ENCODE measurements at regions not wholly inside any gene's neighbourhood (a gene's known extent, or its start where the extent isn't known, plus 50 kb on each side); places are given as distances from the start of the nearest gene placed in this dataset.

DNA sequence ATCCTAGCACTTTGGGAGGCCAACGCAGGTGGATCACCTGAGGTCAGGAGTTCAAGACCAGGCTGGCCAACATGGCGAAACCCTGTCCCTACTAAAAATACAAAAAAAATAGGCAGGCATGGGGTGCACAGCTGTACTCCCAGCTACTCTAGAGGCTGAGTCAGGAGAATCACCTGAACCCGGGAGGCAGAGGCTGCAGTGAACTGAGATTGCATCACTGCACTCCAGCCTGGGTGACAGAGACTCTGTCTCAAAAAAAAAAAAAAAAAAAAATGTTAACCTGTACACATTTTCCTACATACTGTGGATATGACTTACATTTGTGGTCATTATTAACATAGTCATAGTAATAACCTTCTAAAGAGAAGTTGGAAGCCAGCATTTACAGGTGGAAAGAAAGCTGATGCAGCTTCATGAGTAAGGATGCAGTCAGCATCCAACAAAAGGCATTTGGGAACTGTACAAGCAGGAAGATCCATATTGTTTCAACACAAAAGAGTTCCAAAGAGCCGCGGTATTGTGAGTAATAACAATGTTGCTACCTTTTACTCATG is 186.2 kb downstream of the GPX5 start:
- H3K4me1 ChIP-seq (ENCODE audit: control insufficient read depth in 2 of 2, insufficient read depth in 2 of 2, low read length in 1 of 2), result no peaks in the 10 kb centered on the region
- H3K4me3 ChIP-seq (ENCODE audit: low read depth in 1 of 2, low read length in 2 of 2), result no peak overlapping the region
- peaks cover 3 to 8% of the 10 kb centered on the region in 2 donors for H3K9me3 ChIP-seq (ENCODE audit: control insufficient read depth in 2 of 2, insufficient read depth in 1 of 2, low read depth in 1 of 2, low read length in 1 of 2)
- no peak overlapping the region for H3K27ac ChIP-seq (ENCODE audit: low read depth in 2 of 2, low read length in 1 of 2)
- WGBS, 2 donors, result 58 to 63% methylated on average over 5 of the region's 5 CpGs
- no peaks in the 10 kb centered on the region for H3K36me3 ChIP-seq (ENCODE audit: control insufficient read depth in 2 of 2, insufficient read depth in 2 of 2, low read length in 1 of 2)
- peaks cover 2 to 4% of the 10 kb centered on the region in 2 donors for H3K27me3 ChIP-seq (ENCODE audit: control insufficient read depth in 1 of 2, insufficient read depth in 2 of 2, low read length in 2 of 2)

DNA sequence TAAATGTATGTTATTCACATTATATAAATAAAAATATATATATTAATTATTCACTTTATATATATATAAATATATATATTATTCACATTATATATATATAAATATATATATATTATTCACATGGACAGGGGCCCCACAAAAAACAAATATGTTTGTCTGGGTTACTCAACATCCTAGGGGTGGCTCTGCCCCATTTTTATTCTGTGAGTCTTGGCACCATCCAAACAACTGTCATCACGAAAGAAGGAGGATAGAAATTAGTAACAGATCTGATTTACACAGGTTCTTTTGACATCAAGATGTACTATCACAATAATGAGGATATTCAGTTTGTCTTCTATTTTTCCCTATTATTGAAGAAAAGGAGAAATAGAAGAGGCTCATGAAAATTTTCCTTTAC is 187.3 kb downstream of the GPX5 start:
- Histone ChIP-seq H3K36me3 (ENCODE audit: control insufficient read depth in 2 of 2, insufficient read depth in 2 of 2, low read length in 1 of 2) (no peaks in the 10 kb centered on the region), H3K27ac (ENCODE audit: low read depth in 2 of 2, low read length in 1 of 2) (no peak overlapping the region), H3K4me3 (ENCODE audit: low read depth in 1 of 2, low read length in 2 of 2) (no peak overlapping the region), H3K27me3 (ENCODE audit: control insufficient read depth in 1 of 2, insufficient read depth in 2 of 2, low read length in 2 of 2) (peaks cover 0 to 4% of the 10 kb centered on the region in 2 donors), H3K9me3 (ENCODE audit: control insufficient read depth in 2 of 2, insufficient read depth in 1 of 2, low read depth in 1 of 2, low read length in 1 of 2) (peaks cover 3 to 4% of the 10 kb centered on the region in 2 donors), H3K4me1 (ENCODE audit: control insufficient read depth in 2 of 2, insufficient read depth in 2 of 2, low read length in 1 of 2) (no peaks in the 10 kb centered on the region)
- WGBS, 2 donors, result 76 to 82% methylated on average over 1 of the region's 1 CpG

DNA sequence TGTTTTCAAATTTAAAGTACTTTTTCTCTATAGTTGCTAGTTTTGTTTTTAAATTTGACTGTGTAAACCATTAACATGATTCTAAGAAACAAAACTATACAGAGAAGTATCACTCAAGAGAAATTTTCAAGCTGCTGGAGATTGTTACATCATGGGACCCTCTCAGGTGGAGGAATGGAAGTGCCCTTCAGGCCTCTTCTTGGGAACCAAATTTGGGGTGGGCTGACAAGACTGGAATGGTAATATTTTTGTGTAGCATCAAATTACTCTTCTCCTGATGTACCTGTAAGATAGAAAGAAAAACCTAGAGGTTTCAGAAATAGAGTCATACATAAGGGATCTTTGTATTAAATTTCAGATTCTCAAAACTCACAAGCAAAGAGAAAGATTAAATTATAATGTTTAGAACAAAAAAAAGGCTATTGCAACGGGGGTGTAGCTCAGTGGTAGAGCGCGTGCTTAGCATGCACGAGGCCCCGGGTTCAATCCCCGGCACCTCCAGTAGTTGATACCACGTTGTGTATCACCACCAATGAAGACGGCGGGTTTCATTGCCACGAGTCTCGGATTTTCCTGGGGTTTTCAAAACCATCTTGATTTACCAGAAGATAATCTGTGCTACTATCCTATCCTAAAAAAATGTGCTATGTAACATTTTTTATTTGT is 193.7 kb downstream of the GPX5 start:
- Histone ChIP-seq H3K4me3 (ENCODE audit: low read depth in 1 of 2, low read length in 2 of 2) (no peak overlapping the region), H3K4me1 (ENCODE audit: control insufficient read depth in 2 of 2, insufficient read depth in 2 of 2, low read length in 1 of 2) (no peaks in the 10 kb centered on the region), H3K9me3 (ENCODE audit: control insufficient read depth in 2 of 2, insufficient read depth in 1 of 2, low read depth in 1 of 2, low read length in 1 of 2) (no peaks in the 10 kb centered on the region), H3K27ac (ENCODE audit: low read depth in 2 of 2, low read length in 1 of 2) (no peak overlapping the region), H3K27me3 (ENCODE audit: control insufficient read depth in 1 of 2, insufficient read depth in 2 of 2, low read length in 2 of 2) (peaks cover 2 to 3% of the 10 kb centered on the region in 2 donors), H3K36me3 (ENCODE audit: control insufficient read depth in 2 of 2, insufficient read depth in 2 of 2, low read length in 1 of 2) (no peaks in the 10 kb centered on the region)
- WGBS, 2 donors, result 15 to 19% methylated on average over 11 of the region's 11 CpGs

DNA sequence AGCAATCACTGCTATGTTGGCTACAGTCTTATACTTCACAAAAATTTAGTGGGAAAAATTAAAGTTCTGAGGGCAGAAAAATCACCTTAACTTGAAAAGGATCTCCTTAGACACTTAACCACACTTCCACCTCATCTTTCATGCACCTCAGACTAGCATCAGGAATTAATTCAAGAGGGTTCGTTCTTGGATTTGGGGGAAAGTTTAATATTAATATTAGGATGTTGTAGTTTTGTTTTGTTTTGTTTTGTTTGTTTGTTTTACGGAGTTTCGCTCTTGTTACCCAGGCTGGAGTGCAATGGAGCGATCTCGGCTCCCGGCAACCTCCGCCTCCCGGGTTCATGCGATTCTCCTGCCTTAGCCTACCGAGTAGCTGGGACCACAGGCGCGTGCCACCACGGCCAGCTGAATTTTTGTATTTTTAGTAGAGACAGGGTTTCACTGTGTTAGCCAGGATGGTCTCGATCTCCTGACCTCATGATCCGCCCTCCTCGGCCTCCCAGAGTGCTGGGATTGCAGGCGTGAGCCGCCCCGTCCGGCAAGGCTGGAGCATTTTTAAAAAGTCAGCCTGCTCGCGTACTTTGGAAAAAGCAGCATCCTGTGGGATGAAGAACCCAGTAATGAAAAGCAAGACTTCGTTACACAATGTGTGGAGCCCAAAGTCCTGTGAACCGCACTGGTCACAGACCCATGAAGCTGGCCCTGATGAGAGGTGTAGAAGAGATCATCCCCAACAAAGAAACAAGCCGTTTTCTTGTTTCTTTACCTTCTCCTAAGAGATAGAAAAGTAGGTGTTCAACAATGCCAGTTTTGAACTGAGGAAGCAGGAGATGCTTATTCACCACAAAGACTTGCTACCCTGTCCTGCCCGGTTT is 194.9 kb downstream of the GPX5 start:
- WGBS, 2 donors, result 57 to 75% methylated on average over 26 of the region's 26 CpGs
- peaks cover 2 to 3% of the 10 kb centered on the region in 2 donors for H3K27me3 ChIP-seq (ENCODE audit: control insufficient read depth in 1 of 2, insufficient read depth in 2 of 2, low read length in 2 of 2)
- no peaks in the 10 kb centered on the region for H3K36me3 ChIP-seq (ENCODE audit: control insufficient read depth in 2 of 2, insufficient read depth in 2 of 2, low read length in 1 of 2)
- no peak overlapping the region for H3K4me3 ChIP-seq (ENCODE audit: low read depth in 1 of 2, low read length in 2 of 2)
- H3K9me3 ChIP-seq (ENCODE audit: control insufficient read depth in 2 of 2, insufficient read depth in 1 of 2, low read depth in 1 of 2, low read length in 1 of 2), result no peaks in the 10 kb centered on the region
- no peaks in the 10 kb centered on the region for H3K4me1 ChIP-seq (ENCODE audit: control insufficient read depth in 2 of 2, insufficient read depth in 2 of 2, low read length in 1 of 2)
- no peak overlapping the region for H3K27ac ChIP-seq (ENCODE audit: low read depth in 2 of 2, low read length in 1 of 2)

DNA sequence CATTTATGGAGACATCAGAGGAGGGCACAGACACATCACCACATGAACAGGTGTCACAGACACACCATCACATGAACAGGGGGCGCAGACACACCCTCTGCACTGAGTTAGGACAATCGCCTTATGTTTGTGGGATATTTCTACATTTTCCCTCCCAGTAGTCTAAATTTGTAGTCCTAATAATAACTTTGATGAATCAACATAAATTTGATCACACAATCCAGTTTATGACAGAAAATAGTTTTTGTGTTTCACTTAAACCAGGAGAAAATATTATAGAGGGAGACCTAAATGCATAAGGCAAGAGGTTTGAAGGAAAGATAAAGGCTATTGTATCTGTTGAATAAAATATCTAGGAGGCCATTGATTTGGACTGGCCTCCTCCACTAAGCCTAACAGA is 195.7 kb downstream of the GPX5 start:
- no peaks in the 10 kb centered on the region for H3K9me3 ChIP-seq (ENCODE audit: control insufficient read depth in 2 of 2, insufficient read depth in 1 of 2, low read depth in 1 of 2, low read length in 1 of 2)
- no peaks in the 10 kb centered on the region for H3K4me1 ChIP-seq (ENCODE audit: control insufficient read depth in 2 of 2, insufficient read depth in 2 of 2, low read length in 1 of 2)
- no peak overlapping the region for H3K27ac ChIP-seq (ENCODE audit: low read depth in 2 of 2, low read length in 1 of 2)
- H3K27me3 ChIP-seq (ENCODE audit: control insufficient read depth in 1 of 2, insufficient read depth in 2 of 2, low read length in 2 of 2), result peaks cover 2 to 3% of the 10 kb centered on the region in 2 donors
- H3K4me3 ChIP-seq (ENCODE audit: low read depth in 1 of 2, low read length in 2 of 2), result no peak overlapping the region
- WGBS, 2 donors, result 83 to 93% methylated on average over 2 of the region's 2 CpGs
- H3K36me3 ChIP-seq (ENCODE audit: control insufficient read depth in 2 of 2, insufficient read depth in 2 of 2, low read length in 1 of 2), result no peaks in the 10 kb centered on the region

DNA sequence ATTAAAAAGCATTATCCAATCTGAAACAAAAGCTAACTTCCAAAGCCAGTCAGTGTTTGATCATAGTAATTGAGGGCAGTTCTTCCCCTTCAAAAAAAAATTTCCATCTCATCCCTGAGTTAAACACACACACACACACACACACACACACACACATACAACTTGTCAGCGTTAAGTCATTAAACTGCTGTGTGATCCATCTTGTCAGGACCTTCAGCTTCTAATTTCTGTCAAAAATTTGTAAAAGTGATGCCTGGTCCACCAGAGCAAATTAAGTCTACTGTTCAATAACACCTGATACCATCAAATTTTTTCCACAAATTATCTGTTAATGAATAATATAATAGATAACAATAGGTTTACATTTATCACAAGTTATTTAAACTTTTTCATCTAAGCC is 198.7 kb downstream of the GPX5 start:
- Histone ChIP-seq H3K27me3 (ENCODE audit: control insufficient read depth in 1 of 2, insufficient read depth in 2 of 2, low read length in 2 of 2) (peaks cover 2 to 3% of the 10 kb centered on the region in 2 donors), H3K36me3 (ENCODE audit: control insufficient read depth in 2 of 2, insufficient read depth in 2 of 2, low read length in 1 of 2) (no peaks in the 10 kb centered on the region), H3K4me1 (ENCODE audit: control insufficient read depth in 2 of 2, insufficient read depth in 2 of 2, low read length in 1 of 2) (peaks cover 0 to 2% of the 10 kb centered on the region in 2 donors), H3K4me3 (ENCODE audit: low read depth in 1 of 2, low read length in 2 of 2) (no peak overlapping the region), H3K27ac (ENCODE audit: low read depth in 2 of 2, low read length in 1 of 2) (no peak overlapping the region), H3K9me3 (ENCODE audit: control insufficient read depth in 2 of 2, insufficient read depth in 1 of 2, low read depth in 1 of 2, low read length in 1 of 2) (no peaks in the 10 kb centered on the region)
- 51 to 55% methylated on average over 1 of the region's 1 CpG for WGBS, 2 donors

DNA sequence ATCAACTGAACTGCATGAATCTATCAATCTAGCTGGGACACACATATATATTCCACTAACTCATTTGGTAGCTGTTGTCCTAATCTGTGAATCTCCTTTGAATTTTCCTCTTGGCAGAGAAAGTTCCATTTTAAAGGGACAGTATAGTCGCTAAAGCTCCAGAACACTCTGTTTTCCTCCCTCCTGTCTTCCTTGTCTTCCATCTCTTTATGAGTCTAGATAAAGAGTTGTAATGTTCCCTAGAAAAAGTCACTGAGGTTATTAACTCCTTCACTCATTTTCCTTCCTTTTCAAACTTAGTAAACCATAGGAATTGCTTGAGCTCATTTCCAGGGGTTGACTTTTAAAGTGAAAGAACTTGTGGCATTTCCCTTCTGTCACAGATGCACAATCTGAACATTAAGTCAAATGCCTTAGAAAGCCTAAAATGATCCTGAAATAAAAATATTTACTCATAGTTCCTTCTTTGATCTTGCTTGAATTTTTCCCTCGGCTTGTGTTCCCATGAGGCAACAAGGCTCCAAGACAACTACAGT is 198.4 kb downstream of the TRIM27 start:
- Histone ChIP-seq H3K36me3 (ENCODE audit: control insufficient read depth in 2 of 2, insufficient read depth in 2 of 2, low read length in 1 of 2) (no peaks in the 10 kb centered on the region), H3K27me3 (ENCODE audit: control insufficient read depth in 1 of 2, insufficient read depth in 2 of 2, low read length in 2 of 2) (peaks cover 0 to 3% of the 10 kb centered on the region in 2 donors), H3K27ac (ENCODE audit: low read depth in 2 of 2, low read length in 1 of 2) (no peak overlapping the region), H3K4me3 (ENCODE audit: low read depth in 1 of 2, low read length in 2 of 2) (no peak overlapping the region), H3K9me3 (ENCODE audit: control insufficient read depth in 2 of 2, insufficient read depth in 1 of 2, low read depth in 1 of 2, low read length in 1 of 2) (peaks cover 4 to 5% of the 10 kb centered on the region in 2 donors), H3K4me1 (ENCODE audit: control insufficient read depth in 2 of 2, insufficient read depth in 2 of 2, low read length in 1 of 2) (peaks cover 0 to 2% of the 10 kb centered on the region in 2 donors)
- 56 to 57% methylated on average over 2 of the region's 2 CpGs for WGBS, 2 donors

DNA sequence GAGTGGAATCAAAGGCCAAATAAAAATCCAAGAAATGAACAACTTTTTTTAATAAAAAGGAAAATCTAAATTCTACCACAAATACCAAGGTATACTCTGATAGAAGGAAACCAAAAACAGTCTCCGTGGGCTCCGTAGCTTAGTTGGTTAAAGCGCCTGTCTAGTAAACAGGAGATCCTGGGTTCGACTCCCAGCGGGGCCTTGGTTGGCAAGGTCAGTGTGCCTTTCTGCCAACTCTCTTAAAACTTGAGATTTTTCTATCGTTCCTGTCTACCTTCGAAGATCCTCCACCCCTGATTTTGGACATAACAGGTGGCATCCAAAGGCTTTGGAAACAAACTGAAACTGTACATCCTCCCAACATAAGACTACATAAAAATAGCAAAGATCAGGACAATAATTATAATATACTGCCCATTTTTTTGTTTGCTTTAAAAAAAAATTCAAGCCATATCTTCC is 197.9 kb downstream of the TRIM27 start:
- H3K27ac ChIP-seq (ENCODE audit: low read depth in 2 of 2, low read length in 1 of 2), result no peak overlapping the region
- WGBS, 2 donors, result 37 to 43% methylated on average over 7 of the region's 7 CpGs
- peaks cover 0 to 2% of the 10 kb centered on the region in 2 donors for H3K4me1 ChIP-seq (ENCODE audit: control insufficient read depth in 2 of 2, insufficient read depth in 2 of 2, low read length in 1 of 2)
- H3K9me3 ChIP-seq (ENCODE audit: control insufficient read depth in 2 of 2, insufficient read depth in 1 of 2, low read depth in 1 of 2, low read length in 1 of 2), result peaks cover 4 to 5% of the 10 kb centered on the region in 2 donors
- H3K4me3 ChIP-seq (ENCODE audit: low read depth in 1 of 2, low read length in 2 of 2), result no peak overlapping the region
- H3K27me3 ChIP-seq (ENCODE audit: control insufficient read depth in 1 of 2, insufficient read depth in 2 of 2, low read length in 2 of 2), result peaks cover 0 to 3% of the 10 kb centered on the region in 2 donors
- no peaks in the 10 kb centered on the region for H3K36me3 ChIP-seq (ENCODE audit: control insufficient read depth in 2 of 2, insufficient read depth in 2 of 2, low read length in 1 of 2)

DNA sequence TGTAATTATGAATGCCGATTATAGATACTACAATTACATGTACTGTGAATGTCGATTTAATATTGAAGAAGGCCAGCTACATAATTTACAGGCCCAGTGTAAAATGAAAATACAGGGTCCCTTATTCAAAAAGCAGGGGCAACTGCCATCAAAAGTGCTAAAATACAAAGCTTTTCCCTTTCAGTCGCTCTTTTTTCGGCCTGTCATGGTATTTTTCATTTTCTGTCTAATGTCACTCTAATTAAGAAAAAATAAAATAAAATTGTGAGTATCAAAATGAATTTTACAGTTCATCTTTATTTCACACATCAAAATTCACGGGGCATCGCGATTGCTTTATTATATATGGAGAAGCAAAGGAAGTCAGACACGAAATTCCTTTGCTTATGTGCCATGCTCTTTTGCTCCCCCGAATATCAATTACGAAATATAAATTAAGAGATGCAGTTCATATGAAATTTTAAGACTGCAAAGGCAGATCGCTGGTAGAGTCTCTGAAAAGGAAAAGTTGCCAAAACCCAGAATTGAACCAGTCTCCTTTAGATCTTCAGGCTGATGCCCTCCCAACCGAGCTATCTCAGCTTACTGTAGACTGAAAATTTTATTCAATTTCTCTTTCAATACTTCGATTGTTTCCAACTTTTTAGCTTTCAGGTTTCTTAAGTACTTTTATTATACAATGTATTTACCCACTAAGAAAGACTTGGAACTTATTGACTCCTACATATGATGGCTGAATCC is 197.0 kb downstream of the TRIM27 start:
- peaks cover 0 to 2% of the 10 kb centered on the region in 2 donors for H3K4me1 ChIP-seq (ENCODE audit: control insufficient read depth in 2 of 2, insufficient read depth in 2 of 2, low read length in 1 of 2)
- 73 to 78% methylated on average over 13 of the region's 13 CpGs for WGBS, 2 donors
- peaks cover 0 to 3% of the 10 kb centered on the region in 2 donors for H3K27me3 ChIP-seq (ENCODE audit: control insufficient read depth in 1 of 2, insufficient read depth in 2 of 2, low read length in 2 of 2)
- H3K36me3 ChIP-seq (ENCODE audit: control insufficient read depth in 2 of 2, insufficient read depth in 2 of 2, low read length in 1 of 2), result no peaks in the 10 kb centered on the region
- peaks cover 4 to 7% of the 10 kb centered on the region in 2 donors for H3K9me3 ChIP-seq (ENCODE audit: control insufficient read depth in 2 of 2, insufficient read depth in 1 of 2, low read depth in 1 of 2, low read length in 1 of 2)
- no peak overlapping the region for H3K4me3 ChIP-seq (ENCODE audit: low read depth in 1 of 2, low read length in 2 of 2)
- no peak overlapping the region for H3K27ac ChIP-seq (ENCODE audit: low read depth in 2 of 2, low read length in 1 of 2)
